ENCODE measurements at regions not wholly inside any gene's neighbourhood (a gene's known extent, or its start where the extent isn't known, plus 50 kb on each side); places are given as distances from the start of the nearest gene placed in this dataset.

DNA sequence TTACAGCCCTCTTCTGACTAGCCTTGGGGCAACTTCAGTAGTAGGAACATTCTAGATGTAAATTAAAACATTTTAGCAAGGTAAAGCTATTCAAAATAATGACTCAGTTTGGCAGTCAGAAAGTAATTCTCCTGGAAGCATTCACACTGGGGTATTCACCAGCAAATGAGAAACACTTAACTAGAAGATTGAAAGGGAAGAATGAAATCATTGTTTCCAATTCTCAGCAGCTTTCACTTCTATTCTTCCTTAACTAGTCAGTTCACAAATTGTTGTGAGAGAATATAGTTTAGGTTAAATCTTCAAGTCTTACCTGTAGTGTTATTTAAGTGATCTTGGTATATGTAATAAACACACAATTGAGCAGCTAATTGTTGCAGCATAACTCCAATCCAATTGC is 1135.6 kb upstream of the FAM98A start:
- Histone ChIP-seq H3K4me3 (ENCODE audit: low read depth, low read length) (no peak overlapping the region), H3K36me3 (ENCODE audit: control insufficient read depth, insufficient read depth, low read length) (no peaks in the 10 kb centered on the region), H3K27me3 (ENCODE audit: control insufficient read depth, insufficient read depth, low read length) (no peaks in the 10 kb centered on the region), H3K27ac (ENCODE audit: insufficient read depth, low read length, poor library complexity, severe bottlenecking) (no peak overlapping the region), H3K9me3 (ENCODE audit: control insufficient read depth in 2 of 2, low read length in 2 of 2) (no peaks in the 10 kb centered on the region), H3K4me1 (ENCODE audit: control insufficient read depth, insufficient read depth, low read length, poor library complexity, severe bottlenecking) (no peaks in the 10 kb centered on the region)
- ATAC-seq (ENCODE audit: low read depth in 2 of 2) (no peak), DNase-seq (no peak)
- Mint-ChIP-seq H3K27ac (no peak overlapping the region), H3K36me3 (no peaks in the 10 kb centered on the region), H3K4me3 (no peak overlapping the region), H3K27me3 (no peaks in the 10 kb centered on the region), H3K9me3 (peaks cover 0 to 14% (median 4%) of the 10 kb centered on the region in 7 donors), H3K4me1 (no peaks in the 10 kb centered on the region)

DNA sequence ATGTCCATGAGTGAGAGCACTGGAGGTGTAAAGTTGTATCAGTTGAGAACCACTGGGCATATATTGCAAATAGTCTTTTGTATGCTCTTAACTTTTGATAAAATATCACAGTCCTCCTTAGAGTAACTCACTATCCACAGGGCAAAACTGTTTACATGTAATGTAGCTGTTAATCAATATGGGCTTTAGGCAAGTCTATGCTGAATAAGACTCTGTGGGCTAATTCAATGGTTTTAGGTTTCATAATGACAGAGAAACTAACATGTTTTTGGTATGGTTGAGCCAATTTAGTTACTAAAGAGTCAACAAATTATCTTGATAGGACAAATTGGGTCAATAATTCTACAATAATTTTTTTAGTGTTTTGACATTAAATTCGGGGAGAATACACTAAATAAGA is 1134.9 kb upstream of the FAM98A start:
- no peaks in the 10 kb centered on the region for H3K9me3 ChIP-seq (ENCODE audit: control insufficient read depth in 2 of 2, low read length in 2 of 2)
- Mint-ChIP-seq H3K4me3 (no peak overlapping the region), H3K4me1 (no peaks in the 10 kb centered on the region), H3K27me3 (no peaks in the 10 kb centered on the region), H3K36me3 (no peaks in the 10 kb centered on the region), H3K27ac (no peak overlapping the region), H3K9me3 (peaks cover 0 to 12% (median 4%) of the 10 kb centered on the region in 7 donors)
- H3K27me3 ChIP-seq (ENCODE audit: control insufficient read depth, insufficient read depth, low read length): no peaks in the 10 kb centered on the region
- DNase-seq (no peak), ATAC-seq (ENCODE audit: low read depth in 2 of 2) (no peak)
- H3K4me1 ChIP-seq (ENCODE audit: control insufficient read depth, insufficient read depth, low read length, poor library complexity, severe bottlenecking): no peaks in the 10 kb centered on the region
- H3K27ac ChIP-seq (ENCODE audit: insufficient read depth, low read length, poor library complexity, severe bottlenecking): no peak overlapping the region
- H3K4me3 ChIP-seq (ENCODE audit: low read depth, low read length): no peak overlapping the region
- H3K36me3 ChIP-seq (ENCODE audit: control insufficient read depth, insufficient read depth, low read length): no peaks in the 10 kb centered on the region

DNA sequence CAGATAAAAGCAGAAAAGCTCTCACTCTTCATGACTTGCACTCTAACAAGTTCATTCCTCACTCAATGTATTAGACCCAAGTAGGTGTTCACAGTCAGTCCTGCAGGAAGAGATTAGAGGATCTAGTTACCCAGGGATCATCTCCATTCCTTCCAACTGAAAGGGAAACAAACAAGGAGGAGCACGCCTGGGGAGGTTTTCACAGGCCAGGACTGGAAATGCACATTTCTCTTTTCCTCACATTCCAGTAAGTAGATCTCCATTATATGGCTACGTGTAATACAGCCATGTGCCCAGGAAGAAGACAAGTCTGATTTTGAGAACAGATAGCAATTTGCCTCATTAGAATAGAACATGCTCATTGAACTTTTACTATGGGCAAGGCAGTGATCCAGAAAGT is 1132.2 kb upstream of the FAM98A start:
- H3K4me3 ChIP-seq (ENCODE audit: low read depth, low read length): no peak overlapping the region
- no peaks in the 10 kb centered on the region for H3K27me3 ChIP-seq (ENCODE audit: control insufficient read depth, insufficient read depth, low read length)
- no peaks in the 10 kb centered on the region for H3K36me3 ChIP-seq (ENCODE audit: control insufficient read depth, insufficient read depth, low read length)
- Mint-ChIP-seq H3K27ac (no peak overlapping the region), H3K36me3 (no peaks in the 10 kb centered on the region), H3K27me3 (no peaks in the 10 kb centered on the region), H3K4me1 (no peaks in the 10 kb centered on the region), H3K9me3 (peaks cover 0 to 9% (median 2%) of the 10 kb centered on the region in 7 donors), H3K4me3 (no peak overlapping the region)
- no peak overlapping the region for H3K27ac ChIP-seq (ENCODE audit: insufficient read depth, low read length, poor library complexity, severe bottlenecking)
- H3K9me3 ChIP-seq (ENCODE audit: control insufficient read depth in 2 of 2, low read length in 2 of 2): no peaks in the 10 kb centered on the region
- DNase-seq (no peak), ATAC-seq (ENCODE audit: low read depth in 2 of 2) (no peak)
- H3K4me1 ChIP-seq (ENCODE audit: control insufficient read depth, insufficient read depth, low read length, poor library complexity, severe bottlenecking): no peaks in the 10 kb centered on the region

DNA sequence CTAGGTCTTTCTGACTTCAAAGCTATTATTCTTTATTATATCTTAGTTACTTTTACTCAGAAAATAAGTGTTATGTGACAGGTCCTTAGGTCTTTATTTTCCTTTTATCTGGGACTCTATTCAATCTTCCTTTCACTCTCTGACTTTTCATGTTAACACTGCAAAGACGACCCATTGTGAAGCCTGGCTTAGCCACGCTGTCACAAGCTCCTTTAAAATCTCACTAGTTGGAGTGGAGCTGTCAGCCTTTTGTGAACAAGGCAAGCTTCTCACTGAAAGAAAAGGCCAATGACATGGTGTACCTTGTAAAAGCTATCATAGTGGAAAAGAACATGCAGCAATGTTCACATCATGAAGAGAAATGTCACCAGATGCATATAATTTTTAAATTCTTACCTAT is 1130.7 kb upstream of the FAM98A start:
- Mint-ChIP-seq H3K27ac (no peak overlapping the region), H3K36me3 (no peaks in the 10 kb centered on the region), H3K27me3 (no peaks in the 10 kb centered on the region), H3K4me3 (no peak overlapping the region), H3K9me3 (peaks cover 0 to 9% (median 3%) of the 10 kb centered on the region in 7 donors), H3K4me1 (no peaks in the 10 kb centered on the region)
- no peak for DNase-seq
- Histone ChIP-seq H3K4me3 (ENCODE audit: low read depth, low read length) (no peak overlapping the region), H3K36me3 (ENCODE audit: control insufficient read depth, insufficient read depth, low read length) (no peaks in the 10 kb centered on the region), H3K27ac (ENCODE audit: insufficient read depth, low read length, poor library complexity, severe bottlenecking) (no peak overlapping the region), H3K4me1 (ENCODE audit: control insufficient read depth, insufficient read depth, low read length, poor library complexity, severe bottlenecking) (no peaks in the 10 kb centered on the region), H3K27me3 (ENCODE audit: control insufficient read depth, insufficient read depth, low read length) (no peaks in the 10 kb centered on the region), H3K9me3 (ENCODE audit: control insufficient read depth in 2 of 2, low read length in 2 of 2) (no peaks in the 10 kb centered on the region)
- no peak for ATAC-seq (ENCODE audit: low read depth in 2 of 2)

DNA sequence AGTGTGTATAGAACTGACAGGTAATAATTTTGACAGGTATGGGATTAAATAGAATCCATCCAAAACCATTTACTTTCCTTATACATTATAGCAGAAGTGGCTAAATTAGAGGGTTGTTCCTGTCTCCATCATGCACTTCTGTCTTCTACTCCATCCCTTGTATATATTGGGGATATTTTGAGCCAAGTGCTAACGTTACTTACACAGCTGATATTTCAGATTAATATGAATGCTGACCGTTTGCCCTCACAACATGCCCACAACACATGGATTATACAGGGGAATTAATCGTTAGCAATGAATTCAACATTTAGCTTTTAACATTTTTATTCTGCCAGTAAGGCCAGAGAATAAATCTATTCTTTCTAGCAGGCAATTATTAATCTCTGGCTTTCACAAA is 1125.0 kb upstream of the FAM98A start:
- no peak overlapping the region for H3K4me3 Mint-ChIP-seq
- peaks cover 0 to 11% (median 5%) of the 10 kb centered on the region in 7 donors for H3K9me3 Mint-ChIP-seq
- no peaks in the 10 kb centered on the region for H3K4me1 ChIP-seq (ENCODE audit: control insufficient read depth, insufficient read depth, low read length, poor library complexity, severe bottlenecking)
- H3K36me3 Mint-ChIP-seq: no peaks in the 10 kb centered on the region
- no peak overlapping the region for H3K4me3 ChIP-seq (ENCODE audit: low read depth, low read length)
- H3K27me3 Mint-ChIP-seq: no peaks in the 10 kb centered on the region
- no peaks in the 10 kb centered on the region for H3K9me3 ChIP-seq (ENCODE audit: control insufficient read depth in 2 of 2, low read length in 2 of 2)
- H3K4me1 Mint-ChIP-seq: no peaks in the 10 kb centered on the region
- ATAC-seq (ENCODE audit: low read depth in 2 of 2) (no peak), DNase-seq (no peak)
- H3K36me3 ChIP-seq (ENCODE audit: control insufficient read depth, insufficient read depth, low read length): no peaks in the 10 kb centered on the region
- H3K27ac ChIP-seq (ENCODE audit: insufficient read depth, low read length, poor library complexity, severe bottlenecking): no peak overlapping the region
- no peaks in the 10 kb centered on the region for H3K27me3 ChIP-seq (ENCODE audit: control insufficient read depth, insufficient read depth, low read length)
- H3K27ac Mint-ChIP-seq: no peak overlapping the region

DNA sequence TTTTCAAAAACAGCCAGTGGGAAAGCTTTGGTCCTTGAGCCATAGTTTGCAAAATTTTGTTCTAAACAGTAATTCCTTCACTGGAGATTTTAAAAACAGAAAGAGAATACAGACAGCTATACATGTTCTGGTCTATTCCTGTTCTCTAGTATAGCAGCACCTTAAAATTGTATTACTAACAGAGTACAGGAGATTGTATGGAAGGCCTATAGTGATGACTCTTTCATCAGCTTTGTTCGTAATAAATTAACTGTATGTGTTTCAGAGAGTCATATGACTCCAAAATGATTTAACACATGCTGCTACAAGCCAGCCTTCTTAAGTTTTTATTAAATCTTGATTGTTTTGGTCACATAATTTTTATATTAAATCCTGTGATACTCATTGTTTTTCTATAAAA is 1124.6 kb upstream of the FAM98A start:
- H3K4me1 ChIP-seq (ENCODE audit: control insufficient read depth, insufficient read depth, low read length, poor library complexity, severe bottlenecking): no peaks in the 10 kb centered on the region
- DNase-seq (no peak), ATAC-seq (ENCODE audit: low read depth in 2 of 2) (no peak)
- Mint-ChIP-seq H3K9me3 (peaks cover 0 to 13% (median 5%) of the 10 kb centered on the region in 7 donors), H3K27me3 (no peaks in the 10 kb centered on the region), H3K4me3 (no peak overlapping the region), H3K27ac (no peak overlapping the region), H3K4me1 (no peaks in the 10 kb centered on the region), H3K36me3 (no peaks in the 10 kb centered on the region)
- H3K27me3 ChIP-seq (ENCODE audit: control insufficient read depth, insufficient read depth, low read length): no peaks in the 10 kb centered on the region
- H3K27ac ChIP-seq (ENCODE audit: insufficient read depth, low read length, poor library complexity, severe bottlenecking): no peak overlapping the region
- H3K4me3 ChIP-seq (ENCODE audit: low read depth, low read length): no peak overlapping the region
- no peaks in the 10 kb centered on the region for H3K36me3 ChIP-seq (ENCODE audit: control insufficient read depth, insufficient read depth, low read length)
- no peaks in the 10 kb centered on the region for H3K9me3 ChIP-seq (ENCODE audit: control insufficient read depth in 2 of 2, low read length in 2 of 2)

DNA sequence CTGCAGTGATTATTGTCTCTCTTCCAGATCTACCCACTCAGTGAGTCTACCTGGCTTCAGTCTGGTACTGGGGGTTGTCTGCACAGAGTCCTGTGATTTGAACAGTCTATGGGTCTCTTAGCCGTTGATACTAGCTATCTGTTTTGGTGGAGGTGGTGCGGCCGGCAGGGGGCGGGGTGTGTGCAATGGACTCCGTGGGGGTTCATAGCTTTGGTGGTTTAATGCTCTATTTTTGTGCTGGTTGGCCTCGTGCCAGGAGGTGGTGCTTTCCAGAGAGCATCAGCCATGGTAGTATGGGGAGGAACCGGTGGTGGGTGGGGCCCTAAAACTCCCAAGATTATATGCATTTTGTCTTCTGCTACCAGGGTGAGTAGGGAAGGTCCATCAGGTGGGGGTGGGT is 1120.1 kb upstream of the FAM98A start:
- Histone ChIP-seq H3K4me3 (ENCODE audit: low read depth, low read length) (no peak overlapping the region), H3K9me3 (ENCODE audit: control insufficient read depth in 2 of 2, low read length in 2 of 2) (no peaks in the 10 kb centered on the region), H3K27ac (ENCODE audit: insufficient read depth, low read length, poor library complexity, severe bottlenecking) (no peak overlapping the region), H3K36me3 (ENCODE audit: control insufficient read depth, insufficient read depth, low read length) (no peaks in the 10 kb centered on the region), H3K27me3 (ENCODE audit: control insufficient read depth, insufficient read depth, low read length) (no peaks in the 10 kb centered on the region), H3K4me1 (ENCODE audit: control insufficient read depth, insufficient read depth, low read length, poor library complexity, severe bottlenecking) (no peaks in the 10 kb centered on the region)
- Mint-ChIP-seq H3K9me3 (peaks cover 3 to 18% (median 9%) of the 10 kb centered on the region in 7 donors), H3K27ac (no peak overlapping the region), H3K36me3 (no peaks in the 10 kb centered on the region), H3K4me1 (no peaks in the 10 kb centered on the region), H3K4me3 (no peak overlapping the region), H3K27me3 (no peaks in the 10 kb centered on the region)
- DNase-seq (no peak), ATAC-seq (ENCODE audit: low read depth in 2 of 2) (no peak)

DNA sequence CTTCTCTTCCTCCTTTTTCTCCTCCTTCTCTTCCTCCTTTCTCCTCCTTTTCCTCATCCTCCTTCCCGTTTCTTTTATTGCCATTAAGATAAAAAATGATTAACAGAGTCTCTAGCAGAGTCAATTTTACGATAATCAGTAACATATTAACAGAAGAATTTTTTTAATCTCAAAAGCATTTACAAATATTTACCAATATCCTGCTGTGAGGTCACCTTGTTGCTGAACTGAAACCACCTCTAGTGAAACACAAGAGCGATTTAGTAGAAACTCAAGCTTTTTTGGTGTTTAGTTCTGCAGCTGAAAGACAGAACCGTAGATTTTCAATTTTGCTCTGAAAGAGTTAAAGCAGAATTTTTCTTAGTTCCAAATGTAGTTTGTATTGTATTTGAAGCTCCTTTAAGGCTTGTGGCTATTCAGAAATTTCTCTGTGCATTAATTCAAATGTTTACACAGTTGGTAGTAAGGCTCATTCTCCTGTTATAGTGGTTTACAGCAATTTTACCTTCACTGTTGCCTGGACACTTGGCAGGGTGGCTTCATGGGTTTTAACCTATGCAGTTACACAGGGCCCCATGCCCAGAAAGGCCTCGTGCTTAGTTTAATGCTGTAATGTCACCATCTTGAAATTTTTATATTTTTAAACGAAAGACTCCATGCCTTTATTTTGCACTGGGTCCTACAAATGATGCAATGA is 1106.6 kb upstream of the FAM98A start:
- H3K4me1 Mint-ChIP-seq: no peaks in the 10 kb centered on the region
- peaks cover 0 to 10% (median 6%) of the 10 kb centered on the region in 7 donors for H3K9me3 Mint-ChIP-seq
- no peak overlapping the region for H3K27ac Mint-ChIP-seq
- H3K4me1 ChIP-seq (ENCODE audit: control insufficient read depth, insufficient read depth, low read length, poor library complexity, severe bottlenecking): no peaks in the 10 kb centered on the region
- H3K27me3 Mint-ChIP-seq: no peaks in the 10 kb centered on the region
- DNase-seq: no peak
- no peaks in the 10 kb centered on the region for H3K36me3 ChIP-seq (ENCODE audit: control insufficient read depth, insufficient read depth, low read length)
- H3K27me3 ChIP-seq (ENCODE audit: control insufficient read depth, insufficient read depth, low read length): no peaks in the 10 kb centered on the region
- no peaks in the 10 kb centered on the region for H3K36me3 Mint-ChIP-seq
- H3K9me3 ChIP-seq (ENCODE audit: control insufficient read depth in 2 of 2, low read length in 2 of 2): no peaks in the 10 kb centered on the region
- H3K27ac ChIP-seq (ENCODE audit: insufficient read depth, low read length, poor library complexity, severe bottlenecking): no peak overlapping the region
- no peak for ATAC-seq (ENCODE audit: low read depth in 2 of 2)
- H3K4me3 Mint-ChIP-seq: no peak overlapping the region
- H3K4me3 ChIP-seq (ENCODE audit: low read depth, low read length): no peak overlapping the region

All from CD4-positive, CD25-positive, alpha-beta regulatory T cell (primary cell).